Muscle layer of duodenum (tissue), 2 donors: ENCODE measurements at regions not wholly inside any gene's neighbourhood (a gene's known extent, or its start where the extent isn't known, plus 50 kb on each side); places are given as distances from the start of the nearest gene placed in this dataset.
A peak's percentile ranks its signal among the peaks of the same experiment; 100 is the strongest.

Source experiments
- H3K27ac ChIP-seq: one replicate; pipeline ENCODE4 v1.7.0; 2013; ENCODE audit warnings: mild to moderate bottlenecking, low read length
- H3K27me3 ChIP-seq: one replicate; pipeline ENCODE4 v1.7.0; 2013; ENCODE audit warnings: low read depth, mild to moderate bottlenecking, control low read depth, low read length
- H3K36me3 ChIP-seq, 2 donors: one replicate each; pipeline ENCODE4 v1.7.0; 2013; ENCODE audit warnings: low read length in 2 of 2, control low read depth in 1 of 2, mild to moderate bottlenecking in 1 of 2; ENCODE audit not compliant: insufficient read depth in 2 of 2, control insufficient read depth in 1 of 2
- H3K4me1 ChIP-seq, 2 donors: one replicate each; pipeline ENCODE4 v1.7.0; 2013; ENCODE audit warnings: low read length in 2 of 2, mild to moderate bottlenecking in 2 of 2, control low read depth in 1 of 2, moderate library complexity in 1 of 2; ENCODE audit not compliant: insufficient read depth in 2 of 2, control insufficient read depth in 1 of 2
- H3K4me3 ChIP-seq, 2 donors: one replicate each; pipeline ENCODE4 v1.7.0; 2013; ENCODE audit warnings: low read length in 2 of 2, low read depth in 1 of 2, mild to moderate bottlenecking in 1 of 2
- H3K9me3 ChIP-seq, 2 donors: one replicate each; pipeline ENCODE4 v1.7.0; 2013; ENCODE audit warnings: low read length in 2 of 2, control low read depth in 1 of 2, mild to moderate bottlenecking in 1 of 2; ENCODE audit not compliant: control insufficient read depth in 1 of 2
- donor health status: healthy.

DNA sequence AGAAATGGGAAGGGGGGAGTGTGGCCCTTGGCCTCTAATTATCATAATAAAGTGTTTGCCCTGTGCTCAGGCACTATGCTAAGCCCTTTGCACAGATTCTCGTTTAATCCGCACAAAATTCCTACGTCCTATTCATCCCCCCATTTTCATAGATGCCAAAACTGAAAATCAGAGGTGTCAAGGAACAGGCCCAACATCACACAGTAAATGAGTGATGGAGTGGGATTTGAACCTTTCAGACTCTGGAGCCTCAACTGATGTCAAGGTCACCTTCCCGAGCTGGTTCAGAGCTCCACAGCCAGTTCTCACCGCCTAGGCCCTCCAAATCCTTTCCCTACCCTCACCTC is 80.7 kb downstream of the IRF2BPL start:
- H3K27ac ChIP-seq = peak overlapping the region; percentile 50
- no peaks in the 10 kb centered on the region for H3K36me3 ChIP-seq
- no peaks in the 10 kb centered on the region for H3K9me3 ChIP-seq
- no peaks in the 10 kb centered on the region for H3K27me3 ChIP-seq
- H3K4me3 ChIP-seq = peak overlapping the region in 1 of 2 donors; percentile 33
- peaks cover 13 to 34% of the 10 kb centered on the region in 2 donors for H3K4me1 ChIP-seq

GRCh38 chr14:76947078-76947837 is 81.2 kb downstream of the IRF2BPL start:
- Histone ChIP-seq H3K4me3 (peak overlapping the region in 1 of 2 donors; percentile 33), H3K27ac (peak overlapping the region; percentile 50), H3K4me1 (peaks cover 13 to 34% of the 10 kb centered on the region in 2 donors), H3K36me3 (no peaks in the 10 kb centered on the region), H3K9me3 (no peaks in the 10 kb centered on the region), H3K27me3 (no peaks in the 10 kb centered on the region)

DNA sequence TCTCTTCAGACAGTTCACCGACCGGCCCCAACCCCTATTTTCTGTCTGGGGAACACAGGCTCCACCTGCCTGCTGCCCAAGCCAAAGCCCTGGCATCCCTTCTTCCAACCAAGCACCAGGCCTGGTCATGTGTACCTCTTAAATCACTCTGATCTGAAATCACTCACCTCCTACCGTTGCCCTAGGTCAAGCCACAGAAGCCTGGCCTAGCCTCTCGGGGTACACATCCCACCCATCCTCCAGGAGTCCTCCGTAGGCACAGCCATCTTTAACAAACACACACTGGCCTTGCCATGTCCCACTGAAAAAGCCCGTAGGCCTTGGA is 81.8 kb downstream of the IRF2BPL start:
- Histone ChIP-seq H3K36me3 (no peaks in the 10 kb centered on the region), H3K9me3 (no peaks in the 10 kb centered on the region), H3K27me3 (no peaks in the 10 kb centered on the region), H3K4me1 (peaks cover 13 to 34% of the 10 kb centered on the region in 2 donors), H3K27ac (no peak overlapping the region), H3K4me3 (peak overlapping the region in 1 of 2 donors; percentile 33)

DNA sequence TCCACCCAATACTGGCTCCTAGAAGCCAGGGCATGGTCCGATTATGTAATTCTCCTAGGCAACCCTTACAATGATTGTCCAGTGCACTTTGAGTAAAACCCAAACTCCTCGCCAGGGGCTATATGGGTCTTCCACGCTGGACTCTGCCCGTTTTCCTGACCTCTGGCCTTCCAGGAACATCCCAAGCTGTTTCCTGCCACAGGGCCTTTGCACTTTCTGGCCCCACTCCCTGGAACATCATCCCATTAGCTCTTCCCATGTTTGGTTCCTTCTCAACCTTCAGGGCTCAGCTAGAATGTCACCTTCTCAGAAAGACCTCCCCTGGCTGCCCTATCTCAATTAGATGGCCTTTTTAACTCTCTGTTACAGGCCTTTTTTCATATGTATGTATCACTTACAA is 85.4 kb downstream of the IRF2BPL start:
- H3K4me3 ChIP-seq = no peak overlapping the region

DNA sequence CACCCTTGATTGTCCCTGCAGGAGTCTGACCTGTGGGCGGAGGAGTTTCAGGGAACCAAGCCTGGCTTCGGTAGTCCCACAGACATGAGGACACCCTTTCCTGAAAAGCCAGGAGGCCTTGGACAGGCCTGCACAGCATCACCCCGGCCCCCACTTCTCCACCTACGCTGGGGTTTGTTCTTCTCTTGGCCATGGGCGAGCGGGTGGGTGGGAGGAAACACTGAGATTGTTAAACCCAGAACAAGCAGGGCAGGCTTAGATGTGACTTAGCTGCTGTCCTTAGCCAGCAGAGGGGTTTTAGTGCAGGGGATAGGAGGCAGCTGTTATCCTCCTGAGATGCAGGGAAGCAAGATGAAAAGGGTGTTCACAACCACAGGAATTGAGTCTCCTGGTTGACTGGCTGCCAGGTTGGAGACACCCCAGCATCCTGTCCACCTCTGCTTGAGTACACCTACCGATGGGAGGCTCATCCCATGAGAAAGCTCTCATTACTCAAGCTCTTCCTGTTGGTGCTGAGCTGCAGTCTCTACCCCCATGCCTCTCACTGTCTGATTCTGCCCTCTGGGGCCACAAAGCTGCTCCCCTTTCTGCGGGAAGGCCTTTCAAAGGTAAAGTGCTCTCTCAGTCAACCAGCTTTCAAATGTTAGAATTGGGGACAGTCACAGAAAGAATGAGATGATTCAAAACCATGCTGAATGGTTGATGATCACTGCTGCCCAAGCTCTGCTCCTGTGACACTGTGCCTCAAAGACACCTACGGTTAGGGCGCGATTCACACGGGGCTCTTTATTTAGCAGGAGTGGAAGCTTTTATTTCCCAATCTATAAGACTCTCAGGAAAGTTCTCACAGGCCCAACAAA is 86.3 kb downstream of the IRF2BPL start:
- no peaks in the 10 kb centered on the region for H3K27me3 ChIP-seq
- H3K4me3 ChIP-seq = no peak overlapping the region
- H3K27ac ChIP-seq = no peak overlapping the region
- H3K36me3 ChIP-seq = no peaks in the 10 kb centered on the region
- H3K4me1 ChIP-seq = peaks cover 6 to 13% of the 10 kb centered on the region in 2 donors
- H3K9me3 ChIP-seq = no peaks in the 10 kb centered on the region

More for the DNA sequence above, 85.4 kb downstream of the IRF2BPL start:
- H3K4me1 ChIP-seq = peaks cover 7 to 14% of the 10 kb centered on the region in 2 donors
- no peaks in the 10 kb centered on the region for H3K9me3 ChIP-seq
- H3K27me3 ChIP-seq = no peaks in the 10 kb centered on the region
- no peaks in the 10 kb centered on the region for H3K36me3 ChIP-seq
- H3K27ac ChIP-seq = no peak overlapping the region

DNA sequence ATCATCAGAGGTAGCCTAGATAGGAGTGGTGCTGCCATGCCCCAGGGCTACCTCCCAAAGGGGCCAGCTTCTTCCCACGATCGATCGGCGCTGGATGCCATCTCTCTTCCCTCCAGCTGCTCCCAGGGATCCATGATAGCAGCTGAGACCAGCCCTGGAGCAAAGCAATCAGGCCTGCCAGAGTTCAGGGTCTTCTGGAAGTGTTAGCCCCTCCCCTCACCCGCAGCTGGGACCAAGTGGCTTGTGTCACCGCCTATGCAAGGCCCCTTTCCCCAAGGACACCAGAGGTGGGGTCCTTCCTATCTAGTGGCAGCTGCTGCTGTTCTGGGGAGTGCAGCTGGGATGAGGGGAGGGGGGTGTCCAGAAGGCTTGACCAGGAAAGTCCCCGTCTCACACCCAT is 87.0 kb downstream of the IRF2BPL start:
- H3K9me3 ChIP-seq = no peaks in the 10 kb centered on the region

DNA sequence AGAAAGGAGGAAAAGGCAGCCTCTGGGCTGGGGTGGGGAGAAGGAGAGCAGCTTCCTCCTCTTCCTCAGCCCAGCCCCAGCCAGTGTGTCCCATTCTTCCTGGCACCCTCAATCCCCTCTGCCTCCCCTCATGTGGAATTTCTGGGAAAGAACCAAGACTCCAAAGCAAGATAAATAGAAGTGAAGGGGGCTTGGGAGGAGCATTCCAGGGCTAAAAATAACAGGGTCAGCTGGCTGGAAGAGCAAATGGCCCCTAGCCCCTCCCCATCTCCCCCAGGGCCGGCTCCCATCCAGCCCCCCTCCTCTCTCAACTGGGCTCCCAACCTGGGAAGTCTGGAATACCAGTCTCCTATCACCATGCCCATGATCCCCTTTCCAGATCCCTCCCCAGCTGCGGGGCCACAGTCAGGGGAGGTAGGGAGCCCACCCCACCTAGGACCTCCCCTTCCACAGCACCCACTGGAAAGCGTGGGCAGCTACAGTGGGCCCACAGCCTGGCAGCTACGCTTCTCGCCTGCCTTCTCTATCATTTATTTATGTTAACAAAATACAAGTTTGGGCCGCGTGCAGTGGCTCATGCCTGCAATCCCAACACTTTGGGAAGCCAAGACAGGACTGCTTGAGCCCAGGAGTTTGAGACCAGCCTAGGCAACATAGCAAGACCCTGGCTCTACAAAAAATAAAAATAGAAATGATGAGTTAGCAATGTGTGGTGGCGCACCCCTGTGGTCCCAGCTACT is 88.3 kb downstream of the IRF2BPL start:
- no peaks in the 10 kb centered on the region for H3K36me3 ChIP-seq
- H3K9me3 ChIP-seq = no peaks in the 10 kb centered on the region
- H3K4me3 ChIP-seq = no peak overlapping the region
- no peaks in the 10 kb centered on the region for H3K27me3 ChIP-seq
- H3K4me1 ChIP-seq = peaks cover 6 to 17% of the 10 kb centered on the region in 2 donors
- no peak overlapping the region for H3K27ac ChIP-seq

More for the DNA sequence above, 87.0 kb downstream of the IRF2BPL start:
- H3K4me3 ChIP-seq = no peak overlapping the region
- peaks cover 6 to 14% of the 10 kb centered on the region in 2 donors for H3K4me1 ChIP-seq
- H3K27me3 ChIP-seq = no peaks in the 10 kb centered on the region
- no peak overlapping the region for H3K27ac ChIP-seq
- no peaks in the 10 kb centered on the region for H3K36me3 ChIP-seq

DNA sequence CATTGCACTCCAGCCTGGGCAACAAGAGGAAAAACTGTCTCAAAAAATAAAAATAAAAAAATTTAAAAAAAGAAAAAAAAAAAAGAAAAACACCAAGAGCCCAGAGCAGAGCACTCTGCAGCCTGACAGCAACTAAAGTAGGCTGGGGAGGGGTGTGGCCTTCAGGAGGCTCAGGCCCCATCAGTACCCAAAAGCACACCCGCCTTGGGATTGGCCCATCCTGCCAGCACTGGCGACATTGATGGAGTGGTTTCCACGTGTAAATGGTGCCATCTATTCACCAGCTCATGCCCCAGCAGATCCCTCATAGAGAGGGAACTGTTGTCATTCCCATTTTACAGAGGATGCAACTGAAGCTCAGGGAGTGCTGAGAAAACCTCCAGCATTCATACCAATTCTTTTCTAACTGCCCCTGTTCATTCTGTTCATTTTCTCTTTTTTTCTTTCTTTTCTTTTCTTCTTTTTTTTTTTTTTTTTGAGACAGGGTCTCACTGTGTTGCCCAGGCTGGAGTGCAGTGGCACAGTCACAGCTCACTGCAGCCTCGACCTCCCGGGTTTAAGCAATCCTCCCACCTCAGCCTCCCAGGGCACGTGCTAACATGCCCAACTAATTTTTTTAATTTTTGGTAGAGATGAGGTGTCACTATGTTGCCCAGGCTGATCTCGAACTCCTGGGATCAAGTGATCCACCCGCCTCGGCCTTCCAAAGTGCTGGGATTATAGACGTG is 89.3 kb downstream of the IRF2BPL start:
- no peak overlapping the region for H3K4me3 ChIP-seq
- no peak overlapping the region for H3K27ac ChIP-seq
- H3K9me3 ChIP-seq = no peaks in the 10 kb centered on the region
- H3K36me3 ChIP-seq = no peaks in the 10 kb centered on the region
- no peaks in the 10 kb centered on the region for H3K27me3 ChIP-seq
- H3K4me1 ChIP-seq = peaks cover 6 to 17% of the 10 kb centered on the region in 2 donors

DNA sequence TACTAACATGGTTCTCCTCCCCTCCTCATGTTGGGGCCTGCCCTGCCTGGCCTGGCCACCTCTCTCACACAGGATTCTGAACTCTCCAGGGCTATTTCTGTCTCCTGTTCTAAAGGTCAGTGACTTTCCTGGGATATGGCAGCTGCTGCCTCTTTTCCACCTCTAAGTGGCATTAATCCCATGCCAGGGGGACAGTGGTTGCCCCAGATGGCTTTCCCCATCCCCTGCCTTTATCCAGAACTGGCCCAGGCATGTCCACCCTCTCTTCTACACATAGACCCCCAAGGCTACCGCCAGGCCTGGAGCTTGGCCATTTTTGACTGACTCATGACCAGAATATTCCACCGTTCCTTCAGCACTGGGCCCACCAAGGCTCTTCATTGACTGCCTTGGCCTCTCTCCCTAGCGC is 90.4 kb downstream of the IRF2BPL start:
- no peak overlapping the region for H3K27ac ChIP-seq
- H3K36me3 ChIP-seq = no peaks in the 10 kb centered on the region
- peaks cover 6 to 17% of the 10 kb centered on the region in 2 donors for H3K4me1 ChIP-seq
- no peaks in the 10 kb centered on the region for H3K9me3 ChIP-seq
- no peak overlapping the region for H3K4me3 ChIP-seq
- no peaks in the 10 kb centered on the region for H3K27me3 ChIP-seq

GRCh38 chr14:76937181-76938091 is 91.1 kb downstream of the IRF2BPL start:
- Histone ChIP-seq H3K27me3 (no peaks in the 10 kb centered on the region), H3K27ac (no peak overlapping the region), H3K9me3 (no peaks in the 10 kb centered on the region), H3K4me3 (no peak overlapping the region), H3K4me1 (peaks cover 6 to 17% of the 10 kb centered on the region in 2 donors), H3K36me3 (no peaks in the 10 kb centered on the region)
